ENCODE measurements at regions not wholly inside any gene's neighbourhood (a gene's known extent, or its start where the extent isn't known, plus 50 kb on each side); places are given as distances from the start of the nearest gene placed in this dataset.

- H3K79me2 ChIP-seq (ENCODE audit: low read length): no peaks in the 10 kb centered on the region
- H3K4me2 ChIP-seq (ENCODE audit: low read length): no peak overlapping the region
- H3K9ac ChIP-seq (ENCODE audit: low read length): no peak overlapping the region
- no peaks in the 10 kb centered on the region for H3F3A ChIP-seq (ENCODE audit: low read length, unreplicated experiment)
- ChIA-PET CTCF (no interaction called here), POLR2A (ENCODE audit: unreplicated experiment) (no interaction called here)
- no peak overlapping the region for H3K27ac ChIP-seq (ENCODE audit: low read length)
- H3K36me3 ChIP-seq (ENCODE audit: low read depth, low read length): no peaks in the 10 kb centered on the region
- no peak for ATAC-seq
- no peaks in the 10 kb centered on the region for H3K4me1 ChIP-seq (ENCODE audit: insufficient read depth, low read length)
- H3K9me2 ChIP-seq (replicated peaks; ENCODE audit: low read length): no peaks in the 10 kb centered on the region
- no TSS peak for BruUV-seq (replicated peaks)
- H3K4me3 ChIP-seq (ENCODE audit: low read length): no peak overlapping the region
- DNase-seq: no peak
- no peak for TF ChIP-seq EZH2phosphoT487 (IDR thresholded peaks at IDR 0.05; ENCODE audit: borderline replicate concordance, low read length)
- no peak for TF ChIP-seq CTCF (conservative IDR thresholded peaks at IDR 0.05; ENCODE audit: low read depth, low read length)
- no peak for TF ChIP-seq EZH2 (IDR thresholded peaks at IDR 0.05; ENCODE audit: low read length, unreplicated experiment)
- no peaks in the 10 kb centered on the region for H4K20me1 ChIP-seq (ENCODE audit: low read length)
- H2AFZ ChIP-seq (ENCODE audit: low read length): no peak overlapping the region
- intact Hi-C loops (cut with micrococcal nuclease): no loop called here
- 0 out of 2 replicates have a peak, but pooled peaks cover 5% of the 10 kb centered on the region for H3K9me3 ChIP-seq (ENCODE audit: low read length)
- 0 out of 2 replicates have a peak, but pooled peaks cover under 1% of the 10 kb centered on the region for H3K27me3 ChIP-seq (ENCODE audit: low read length)
These were observed 97.0 kb upstream of the BCAT1 start for GRCh38 chr12:25045869-25046268.

GRCh38 chr12:25041006-25041741 lies 92.3 kb upstream of the BCAT1 start:
- no peaks in the 10 kb centered on the region for H3K9me2 ChIP-seq (replicated peaks; ENCODE audit: low read length)
- no peak overlapping the region for H2AFZ ChIP-seq (ENCODE audit: low read length)
- ATAC-seq (no peak), DNase-seq (no peak)
- H3K27ac ChIP-seq (ENCODE audit: low read length): no peak overlapping the region
- 0 out of 2 replicates have a peak, but pooled peaks cover 5% of the 10 kb centered on the region for H3K27me3 ChIP-seq (ENCODE audit: low read length)
- H3K4me1 ChIP-seq (ENCODE audit: insufficient read depth, low read length): no peaks in the 10 kb centered on the region
- H3K36me3 ChIP-seq (ENCODE audit: low read depth, low read length): no peaks in the 10 kb centered on the region
- CTCF ChIA-PET: no interaction called here
- no peaks in the 10 kb centered on the region for H3F3A ChIP-seq (ENCODE audit: low read length, unreplicated experiment)
- no peak for TF ChIP-seq CTCF (conservative IDR thresholded peaks at IDR 0.05; ENCODE audit: low read depth, low read length)
- no peak for TF ChIP-seq EZH2 (IDR thresholded peaks at IDR 0.05; ENCODE audit: low read length, unreplicated experiment)
- TF ChIP-seq EZH2phosphoT487 (IDR thresholded peaks at IDR 0.05; ENCODE audit: borderline replicate concordance, low read length): no peak
- H3K4me3 ChIP-seq (ENCODE audit: low read length): no peak overlapping the region
- BruUV-seq (replicated peaks): no TSS peak
- H3K9me3 ChIP-seq (ENCODE audit: low read length): no peaks in the 10 kb centered on the region
- intact Hi-C loops (cut with micrococcal nuclease): no loop called here
- no peak overlapping the region for H3K4me2 ChIP-seq (ENCODE audit: low read length)
- POLR2A ChIA-PET (ENCODE audit: unreplicated experiment): no interaction called here
- no peak overlapping the region for H3K9ac ChIP-seq (ENCODE audit: low read length)
- H3K79me2 ChIP-seq (ENCODE audit: low read length): no peaks in the 10 kb centered on the region
- H4K20me1 ChIP-seq (ENCODE audit: low read length): no peaks in the 10 kb centered on the region

GRCh38 chr12:25040593-25040992 lies 91.7 kb upstream of the BCAT1 start:
- TF ChIP-seq EZH2 (IDR thresholded peaks at IDR 0.05; ENCODE audit: low read length, unreplicated experiment): no peak
- TF ChIP-seq EZH2phosphoT487 (IDR thresholded peaks at IDR 0.05; ENCODE audit: borderline replicate concordance, low read length): no peak
- no peak for TF ChIP-seq CTCF (conservative IDR thresholded peaks at IDR 0.05; ENCODE audit: low read depth, low read length)
- DNase-seq (no peak), ATAC-seq (no peak)
- H4K20me1 ChIP-seq (ENCODE audit: low read length): no peaks in the 10 kb centered on the region
- no peak overlapping the region for H3K27ac ChIP-seq (ENCODE audit: low read length)
- ChIA-PET CTCF (no interaction called here), POLR2A (ENCODE audit: unreplicated experiment) (no interaction called here)
- H3K4me1 ChIP-seq (ENCODE audit: insufficient read depth, low read length): no peaks in the 10 kb centered on the region
- no peak overlapping the region for H3K4me2 ChIP-seq (ENCODE audit: low read length)
- H3K27me3 ChIP-seq (ENCODE audit: low read length): peaks cover 11% of the 10 kb centered on the region; the same call in 1 of the 2 replicates
- H3K36me3 ChIP-seq (ENCODE audit: low read depth, low read length): no peaks in the 10 kb centered on the region
- H3K79me2 ChIP-seq (ENCODE audit: low read length): no peaks in the 10 kb centered on the region
- intact Hi-C loops (cut with micrococcal nuclease): no loop called here
- no peaks in the 10 kb centered on the region for H3K9me2 ChIP-seq (replicated peaks; ENCODE audit: low read length)
- BruUV-seq (replicated peaks): no TSS peak
- no peak overlapping the region for H2AFZ ChIP-seq (ENCODE audit: low read length)
- no peak overlapping the region for H3K9ac ChIP-seq (ENCODE audit: low read length)
- no peaks in the 10 kb centered on the region for H3F3A ChIP-seq (ENCODE audit: low read length, unreplicated experiment)
- H3K9me3 ChIP-seq (ENCODE audit: low read length): no peaks in the 10 kb centered on the region
- H3K4me3 ChIP-seq (ENCODE audit: low read length): no peak overlapping the region

All from PC-3 (cell line).